SKM-1 treated with dmso at 0.1 percent for 144 hours (cell line): ENCODE measurements at regions not wholly inside any gene's neighbourhood (a gene's known extent, or its start where the extent isn't known, plus 50 kb on each side); places are given as distances from the start of the nearest gene placed in this dataset.

Experiments
- DNase-seq: peaks from one replicate; lab custom pipeline; 2025; ENCODE audit not compliant: unreplicated experiment; lab: John Stamatoyannopoulos, UW

DNA sequence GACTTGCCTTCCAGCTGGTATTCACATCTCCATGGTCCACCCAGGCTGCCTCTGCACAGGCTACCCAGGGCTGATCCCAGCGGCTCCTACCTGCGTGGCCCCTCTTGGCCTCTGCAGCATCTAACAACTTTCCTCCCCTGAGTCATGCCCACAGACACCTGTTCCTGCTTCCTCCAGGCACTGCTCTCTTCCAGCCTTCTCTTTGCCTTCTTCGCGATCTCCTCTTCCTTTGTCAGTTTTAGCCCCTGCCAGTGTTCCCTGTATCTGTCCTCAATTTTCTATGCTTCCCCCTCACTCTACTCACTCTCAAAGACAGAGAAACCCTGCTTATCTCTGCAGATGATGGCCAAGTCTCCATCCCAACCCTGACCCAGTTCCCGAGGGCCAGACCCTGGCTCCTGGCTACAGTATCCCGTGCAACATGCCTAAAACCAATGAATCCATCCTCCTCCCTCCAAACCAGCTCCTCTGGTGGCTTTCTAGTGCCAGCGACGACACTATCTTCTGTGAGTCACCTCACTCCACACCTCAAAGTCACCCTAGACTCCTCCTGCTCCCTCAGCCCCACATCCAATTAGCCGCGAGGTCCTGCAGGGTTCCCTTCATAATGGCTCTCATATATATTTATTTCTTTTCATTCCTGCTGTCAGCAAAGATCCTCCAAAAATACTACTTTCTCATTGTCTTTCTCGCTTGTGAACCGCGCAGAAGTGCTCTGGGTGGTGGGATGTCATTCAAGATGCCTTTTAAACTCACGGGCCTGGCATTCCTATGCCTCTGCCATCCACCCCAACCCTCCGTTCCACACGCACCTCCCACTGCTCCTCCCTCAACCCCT is 259.2 kb downstream of the TOMM20 start:
- no peak for DNase-seq

DNA sequence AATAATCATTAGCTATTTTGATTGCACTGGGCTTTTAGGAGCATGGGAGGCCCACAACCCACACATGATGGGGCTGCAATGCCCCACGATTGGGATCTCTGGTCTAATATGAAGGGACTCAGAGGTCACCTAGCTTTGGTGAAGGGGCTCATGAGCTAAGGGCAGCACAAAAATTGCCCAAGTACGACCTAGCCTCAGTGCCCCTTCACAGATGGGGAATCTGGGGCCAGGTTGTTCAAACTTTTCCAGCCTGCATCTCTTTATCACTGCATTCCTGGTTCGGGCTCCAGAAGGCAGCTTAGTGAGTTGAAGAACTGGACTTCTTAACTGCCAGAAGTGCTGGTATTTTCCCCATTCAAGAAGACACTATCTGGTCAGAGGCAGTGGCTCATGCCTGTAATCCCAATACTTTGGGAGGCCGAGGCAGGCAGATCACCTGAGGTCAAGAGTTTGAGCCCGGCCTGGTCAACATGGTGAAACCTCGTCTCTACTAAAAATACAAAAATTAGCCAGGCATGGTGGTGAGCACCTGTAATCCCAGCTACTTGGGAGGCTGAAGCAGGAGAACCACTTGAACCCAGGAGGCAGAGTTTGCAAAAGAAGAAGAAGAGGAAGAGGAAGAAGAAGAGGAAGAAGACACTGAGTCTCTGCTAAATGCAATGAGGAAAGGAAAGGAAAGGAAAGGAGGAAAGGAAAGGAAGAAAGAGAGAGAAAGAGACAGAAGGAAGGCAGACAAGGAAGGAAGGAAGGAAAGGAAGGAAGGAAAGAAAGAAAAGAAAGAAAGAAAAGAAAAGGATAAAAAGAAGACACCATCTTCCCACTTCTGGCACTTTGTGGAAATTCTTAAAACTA is 258.5 kb upstream of the IRF2BP2 start:
- no peak for DNase-seq

DNA sequence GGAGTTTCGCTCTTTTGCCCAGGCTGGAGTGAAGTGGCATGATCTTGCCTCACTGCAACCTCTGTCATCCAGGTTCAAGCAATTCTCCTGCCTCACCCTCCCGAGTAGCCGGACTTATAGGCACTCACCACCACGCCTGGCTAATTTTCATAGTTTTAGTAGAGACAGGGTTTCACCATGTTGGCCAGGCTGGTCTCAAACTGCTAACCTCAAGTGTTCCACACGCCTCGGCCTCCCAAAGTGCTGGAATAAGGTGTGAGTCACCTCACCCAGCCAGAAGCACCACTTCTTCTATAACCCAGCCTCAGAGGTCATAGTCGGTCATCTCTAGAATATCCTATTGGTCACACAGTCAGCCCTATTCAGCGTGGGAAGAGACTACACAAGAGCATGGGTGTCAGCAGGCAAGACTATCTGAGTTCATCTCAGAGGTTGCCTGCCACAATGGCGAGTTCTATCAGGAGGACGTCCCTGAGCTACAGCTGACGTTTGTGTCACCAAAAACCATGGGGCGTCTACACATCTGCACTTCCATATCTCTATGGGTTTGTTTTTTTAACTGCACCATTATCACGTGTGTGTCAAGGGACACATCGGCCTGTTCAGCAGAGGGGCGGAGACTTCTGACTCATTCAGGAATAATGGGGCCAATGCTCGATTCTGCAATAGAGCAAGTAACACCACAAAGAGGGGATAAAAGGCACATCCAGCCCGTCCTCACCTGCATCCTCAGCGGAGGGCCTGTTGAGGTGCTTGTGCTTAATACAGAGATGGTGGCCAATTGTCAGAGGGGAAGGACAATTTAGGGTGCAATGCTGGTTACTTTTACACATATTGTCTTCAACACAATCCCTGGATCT is 256.3 kb upstream of the IRF2BP2 start:
- no peak for DNase-seq

DNA sequence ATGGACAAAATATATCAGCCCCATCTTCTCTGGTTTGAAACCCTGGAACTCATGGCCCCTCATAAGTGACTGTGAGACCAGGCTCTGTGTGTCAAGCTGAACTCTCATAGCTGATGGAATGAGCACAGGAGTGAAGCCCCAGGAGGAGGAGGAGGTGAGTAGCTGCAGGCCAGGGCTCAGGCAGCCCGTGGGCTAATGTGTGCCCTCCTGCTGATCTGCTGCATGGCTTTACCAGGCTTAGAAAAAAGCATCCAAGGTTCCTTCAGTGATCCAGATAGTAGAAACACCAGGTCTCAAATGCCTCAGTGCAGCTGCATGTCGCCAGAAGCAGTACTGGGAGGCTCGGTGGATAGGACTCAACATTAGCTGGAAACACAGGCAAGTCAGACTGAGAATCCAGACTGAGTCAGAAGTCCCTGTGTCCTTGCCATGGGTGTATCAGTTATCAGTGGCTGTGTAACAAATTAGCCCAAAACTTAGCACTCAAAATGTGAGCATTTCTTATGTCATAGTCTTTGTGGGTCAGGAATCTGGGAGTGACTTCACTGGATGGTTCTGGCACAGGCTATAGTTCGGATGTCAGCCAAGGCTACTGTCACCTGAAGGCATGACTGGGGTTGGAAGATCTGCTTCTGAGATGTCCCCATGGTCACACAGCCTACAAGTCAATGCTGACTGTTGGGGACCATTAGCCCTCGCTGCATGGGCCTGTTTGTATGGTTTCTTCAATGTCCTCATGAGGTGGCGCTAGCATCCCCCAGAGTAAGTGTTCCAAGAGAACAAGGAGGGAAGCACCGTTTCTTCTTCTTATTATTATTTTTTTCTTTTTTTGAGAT is 255.4 kb upstream of the IRF2BP2 start:
- DNase-seq: no peak

DNA sequence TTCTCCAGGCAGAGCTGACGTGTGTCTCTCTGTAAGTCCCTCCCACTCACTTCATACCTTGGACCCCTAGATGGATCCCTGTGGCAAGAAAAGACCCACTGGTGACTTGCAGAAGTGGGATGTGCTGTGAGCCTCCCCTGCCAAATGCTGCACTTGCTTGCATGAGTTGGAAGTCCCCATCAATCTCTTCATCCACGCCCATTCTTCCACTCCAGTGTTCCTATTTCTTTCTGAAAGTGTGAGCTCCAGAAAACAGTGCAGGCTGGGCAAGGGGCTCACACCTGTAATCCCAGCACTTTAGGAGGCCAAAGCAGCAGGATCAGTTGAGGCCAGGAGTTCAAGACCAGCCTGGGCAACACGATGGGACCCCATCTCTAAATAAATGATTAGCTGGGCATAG is 254.1 kb upstream of the IRF2BP2 start:
- DNase-seq: no peak

DNA sequence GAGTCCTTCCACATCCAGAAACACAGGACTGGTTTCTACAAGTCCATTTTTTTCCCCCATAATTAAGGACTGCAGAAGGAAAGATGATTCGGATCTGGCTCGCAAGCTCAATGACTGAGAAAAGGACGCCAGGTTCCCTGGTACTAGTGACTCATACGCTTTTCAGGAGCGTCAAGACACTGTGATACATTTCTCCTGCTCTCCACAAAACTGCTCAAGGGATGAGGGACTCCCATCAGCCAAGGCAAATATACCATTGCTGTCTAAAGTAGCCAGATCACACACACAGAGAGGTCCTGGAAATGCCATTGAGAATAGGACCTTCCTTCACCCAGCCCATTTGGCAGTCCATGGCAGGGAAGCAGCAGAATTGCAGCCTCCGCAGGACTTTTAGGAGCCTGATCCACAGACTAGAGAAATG is 253.6 kb upstream of the IRF2BP2 start:
- DNase-seq: no peak

DNA sequence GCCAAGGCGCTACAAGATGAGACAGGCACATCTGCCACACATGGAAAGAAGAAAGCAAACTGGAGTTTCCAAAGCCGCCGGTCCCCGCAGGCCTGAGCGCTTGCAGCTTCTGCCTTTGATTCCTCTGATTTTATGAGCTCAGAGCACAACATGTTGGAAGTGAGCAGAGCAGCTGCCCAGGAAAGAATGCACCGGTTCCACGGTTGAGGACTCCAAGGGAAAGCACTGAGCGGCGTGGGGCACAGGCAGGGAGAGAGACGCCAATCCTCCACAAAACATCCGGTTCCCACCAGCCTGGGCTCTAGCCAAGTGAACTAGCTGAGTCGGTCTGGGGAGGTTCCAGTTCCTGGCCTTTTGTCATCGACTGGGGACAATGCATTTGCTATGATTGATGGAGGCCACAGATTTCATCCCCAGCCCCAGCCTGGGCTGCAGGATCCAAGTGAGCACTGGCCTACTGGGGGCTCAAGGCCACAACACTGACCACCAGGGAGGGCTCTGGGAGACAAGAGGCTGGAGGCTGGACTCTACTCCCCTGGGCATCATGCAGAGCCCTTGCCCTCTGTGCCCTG is 253.1 kb upstream of the IRF2BP2 start:
- DNase-seq: no peak

DNA sequence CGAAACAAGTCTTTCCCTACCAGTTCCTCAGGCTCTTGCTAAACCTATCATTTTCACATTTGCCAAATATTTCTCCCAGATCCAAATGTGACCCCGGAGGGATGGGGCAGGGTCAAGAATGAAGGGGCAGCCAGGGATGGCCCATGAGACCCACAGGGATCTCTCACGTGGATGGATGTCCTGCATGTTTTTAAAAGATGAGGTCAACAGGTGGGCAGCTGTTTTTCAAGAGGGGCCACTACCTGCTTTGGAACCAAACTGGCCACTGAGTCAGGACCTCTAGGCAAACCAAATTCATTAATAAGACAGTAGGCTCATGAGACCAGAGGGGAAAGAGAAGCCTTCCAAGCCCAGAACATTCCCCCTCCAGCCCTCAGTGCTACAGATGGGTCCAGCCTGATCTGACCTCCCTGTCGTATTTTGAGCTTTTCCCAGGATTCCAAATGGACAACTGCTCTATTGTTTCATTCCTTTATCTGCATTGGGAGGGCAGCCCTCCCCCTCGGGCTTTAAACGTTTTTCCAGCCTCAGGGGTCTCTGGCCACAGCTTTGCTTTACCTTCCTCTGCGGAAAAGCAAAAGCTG is 252.5 kb upstream of the IRF2BP2 start:
- DNase-seq: no peak

DNA sequence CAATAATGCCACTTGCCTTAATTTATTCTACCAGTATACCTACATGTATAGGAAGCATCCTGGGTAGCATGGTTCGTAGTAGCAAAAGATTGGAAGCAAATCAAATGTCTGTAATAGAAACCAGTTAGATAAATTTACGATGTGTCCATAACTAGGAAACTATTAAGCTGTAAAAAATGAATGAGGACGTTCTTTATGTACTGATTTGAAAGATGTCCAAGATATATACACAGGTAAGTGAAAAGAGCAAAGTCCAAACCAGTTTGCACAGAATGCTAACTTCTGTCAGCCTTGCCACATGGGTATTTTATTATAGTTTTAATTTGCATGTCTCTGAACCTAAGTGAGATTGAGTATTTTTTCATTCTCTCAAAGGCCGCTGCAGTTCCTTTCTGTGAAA is 251.8 kb upstream of the IRF2BP2 start:
- DNase-seq: no peak

DNA sequence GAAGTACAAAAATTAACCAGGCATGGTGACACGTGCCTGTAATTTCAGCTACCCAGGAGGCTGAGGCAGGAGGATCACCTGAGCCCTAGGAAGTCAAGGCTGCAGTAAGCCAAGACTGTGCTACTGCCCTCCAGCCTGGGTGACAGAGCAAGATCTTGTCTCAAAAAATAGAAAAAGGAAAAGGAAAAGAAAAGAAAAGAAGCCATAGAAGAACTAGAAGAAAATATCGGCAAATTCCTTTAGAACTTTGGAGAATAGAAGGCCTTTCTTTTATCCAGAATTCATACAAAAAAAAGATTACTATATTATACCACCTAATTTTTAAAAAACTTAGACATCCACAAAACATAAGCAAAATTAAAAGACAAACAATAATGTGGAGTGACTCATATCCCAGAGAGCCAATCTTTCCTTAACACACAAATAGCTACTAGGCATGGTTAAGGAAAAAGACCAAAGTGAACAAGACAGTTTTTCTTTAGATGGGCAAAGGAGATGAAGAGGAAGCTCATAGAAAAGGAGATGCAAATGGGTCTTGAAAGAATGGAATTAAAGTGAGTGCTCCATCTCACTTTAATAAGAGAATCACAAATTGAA is 251.1 kb upstream of the IRF2BP2 start:
- DNase-seq: no peak

DNA sequence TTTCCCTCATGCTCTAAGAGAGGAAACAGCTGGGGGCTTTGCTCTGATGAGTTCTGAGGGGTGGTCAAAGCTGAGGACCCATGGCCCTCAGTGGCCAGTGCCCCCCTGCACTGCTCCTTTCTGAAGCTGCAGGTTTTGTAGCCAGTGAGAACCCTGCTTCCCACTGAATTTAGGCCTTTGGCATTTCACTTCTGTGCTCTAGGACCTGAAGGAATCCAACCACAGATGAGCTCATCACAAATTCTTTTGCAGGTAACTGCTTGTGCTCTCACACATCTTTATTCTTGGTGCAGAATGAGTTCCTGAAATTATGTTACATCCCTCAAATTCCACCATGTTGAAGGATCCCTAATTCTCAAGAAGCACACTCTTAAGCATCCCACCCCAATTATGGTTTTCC is 248.7 kb upstream of the IRF2BP2 start:
- DNase-seq: no peak

DNA sequence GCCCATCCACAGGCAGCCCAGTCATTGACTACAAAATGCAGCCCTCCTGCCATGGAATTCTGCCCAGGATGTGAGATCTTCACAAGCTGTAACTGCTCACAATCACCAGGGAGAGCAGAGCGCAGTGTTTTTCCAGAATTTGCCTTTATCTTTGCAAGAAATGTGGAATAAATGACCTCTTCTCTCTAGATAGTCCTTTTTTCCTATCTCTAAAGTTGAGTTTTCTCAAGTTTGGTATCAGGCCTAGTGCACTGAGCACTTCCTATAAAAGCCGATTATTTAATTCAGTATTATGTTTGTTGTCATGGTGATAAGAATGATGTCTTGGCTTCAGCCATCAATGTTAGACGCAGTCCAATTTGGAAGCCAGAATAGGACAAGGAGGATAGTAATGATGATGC is 246.9 kb upstream of the IRF2BP2 start:
- no peak for DNase-seq

DNA sequence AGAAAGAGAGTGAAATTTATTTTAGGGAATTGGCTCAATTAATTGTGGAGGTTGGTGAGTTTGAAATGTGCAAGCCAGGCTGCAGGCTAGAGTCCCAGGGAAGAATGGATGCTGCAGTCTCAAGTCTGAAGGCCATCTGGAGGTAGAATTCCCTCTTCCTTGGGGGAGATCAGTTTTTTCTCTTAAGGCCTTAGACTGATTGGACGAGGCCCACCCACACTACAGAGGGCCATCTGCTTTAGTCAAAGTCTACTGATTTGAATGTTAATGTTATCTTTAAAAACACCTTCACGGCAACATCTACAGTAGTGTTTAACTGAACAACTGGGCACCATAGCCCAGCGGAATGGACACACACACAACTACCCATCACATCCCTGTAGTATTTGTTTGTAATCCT is 245.9 kb upstream of the IRF2BP2 start:
- DNase-seq: no peak

DNA sequence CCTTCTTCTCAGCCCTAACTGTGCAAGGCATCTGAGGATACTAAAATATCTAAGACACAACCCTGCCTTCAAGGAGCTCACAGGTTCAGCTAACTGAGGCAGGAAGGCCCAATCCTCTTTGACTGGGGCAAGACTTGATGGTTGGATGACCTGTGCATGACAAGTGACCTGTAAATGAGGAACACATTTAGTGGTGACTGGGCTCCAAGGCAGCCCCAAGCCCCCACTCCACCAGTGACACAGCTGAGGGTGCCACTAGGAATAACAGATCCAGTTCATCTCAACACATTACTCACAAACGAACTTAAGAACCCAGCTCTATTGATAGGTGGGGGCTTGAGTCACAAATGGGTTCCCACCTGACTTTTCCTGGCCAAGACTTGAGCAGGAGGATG is 244.7 kb upstream of the IRF2BP2 start:
- no peak for DNase-seq

DNA sequence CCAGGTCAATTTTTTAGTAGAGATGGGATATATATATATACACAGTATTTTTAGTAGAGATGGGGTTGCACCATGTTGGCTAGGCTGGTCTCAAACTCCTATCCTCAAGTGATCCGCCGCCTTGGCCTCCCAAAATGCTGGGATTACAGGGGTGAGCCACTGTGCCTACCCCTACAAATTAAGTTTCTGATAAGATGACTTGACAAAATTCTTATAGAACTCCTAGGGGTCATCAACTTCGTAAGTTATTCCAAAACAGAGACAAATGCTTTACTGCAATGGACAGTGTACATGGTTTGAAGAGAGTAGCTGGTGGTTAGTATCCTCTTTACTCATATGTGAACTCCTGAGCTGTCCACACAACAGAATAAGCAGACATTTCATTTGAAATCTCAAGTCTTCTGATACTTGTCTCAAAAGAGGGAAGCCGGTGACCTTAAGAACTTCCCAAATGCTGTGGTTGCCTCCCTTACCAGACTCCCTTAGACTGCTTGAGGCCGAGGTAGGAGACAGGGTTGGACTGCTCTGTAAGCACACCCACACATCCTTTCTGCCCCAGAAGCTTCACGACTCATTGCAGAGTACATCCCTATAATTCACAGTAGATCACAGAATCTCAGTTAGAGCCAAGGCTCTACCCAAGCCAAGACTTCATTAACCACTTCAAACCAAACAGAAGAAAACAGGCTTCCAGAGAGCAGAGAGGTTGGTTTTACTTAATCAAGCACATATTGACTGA is 244.1 kb upstream of the IRF2BP2 start:
- peak; percentile 89 for DNase-seq

DNA sequence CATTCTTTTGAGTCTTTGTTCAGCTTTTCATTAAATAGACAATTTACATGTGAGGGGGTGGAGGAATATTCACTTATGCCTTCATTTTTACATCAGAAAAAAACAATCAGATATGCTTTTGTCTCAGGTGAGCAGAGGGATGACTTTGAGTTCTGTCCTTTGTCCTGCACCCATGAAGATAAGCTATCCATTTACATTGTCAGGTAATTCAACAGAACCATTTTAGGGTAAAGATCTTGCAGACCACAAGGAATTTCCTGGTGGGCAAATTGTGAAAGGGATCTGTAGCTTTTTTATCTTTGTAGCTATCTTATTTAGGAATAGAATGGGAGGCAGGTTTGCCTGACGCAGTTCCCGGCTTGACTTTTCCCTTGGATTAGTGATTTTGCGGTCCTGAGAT is 242.7 kb upstream of the IRF2BP2 start:
- DNase-seq: no peak

DNA sequence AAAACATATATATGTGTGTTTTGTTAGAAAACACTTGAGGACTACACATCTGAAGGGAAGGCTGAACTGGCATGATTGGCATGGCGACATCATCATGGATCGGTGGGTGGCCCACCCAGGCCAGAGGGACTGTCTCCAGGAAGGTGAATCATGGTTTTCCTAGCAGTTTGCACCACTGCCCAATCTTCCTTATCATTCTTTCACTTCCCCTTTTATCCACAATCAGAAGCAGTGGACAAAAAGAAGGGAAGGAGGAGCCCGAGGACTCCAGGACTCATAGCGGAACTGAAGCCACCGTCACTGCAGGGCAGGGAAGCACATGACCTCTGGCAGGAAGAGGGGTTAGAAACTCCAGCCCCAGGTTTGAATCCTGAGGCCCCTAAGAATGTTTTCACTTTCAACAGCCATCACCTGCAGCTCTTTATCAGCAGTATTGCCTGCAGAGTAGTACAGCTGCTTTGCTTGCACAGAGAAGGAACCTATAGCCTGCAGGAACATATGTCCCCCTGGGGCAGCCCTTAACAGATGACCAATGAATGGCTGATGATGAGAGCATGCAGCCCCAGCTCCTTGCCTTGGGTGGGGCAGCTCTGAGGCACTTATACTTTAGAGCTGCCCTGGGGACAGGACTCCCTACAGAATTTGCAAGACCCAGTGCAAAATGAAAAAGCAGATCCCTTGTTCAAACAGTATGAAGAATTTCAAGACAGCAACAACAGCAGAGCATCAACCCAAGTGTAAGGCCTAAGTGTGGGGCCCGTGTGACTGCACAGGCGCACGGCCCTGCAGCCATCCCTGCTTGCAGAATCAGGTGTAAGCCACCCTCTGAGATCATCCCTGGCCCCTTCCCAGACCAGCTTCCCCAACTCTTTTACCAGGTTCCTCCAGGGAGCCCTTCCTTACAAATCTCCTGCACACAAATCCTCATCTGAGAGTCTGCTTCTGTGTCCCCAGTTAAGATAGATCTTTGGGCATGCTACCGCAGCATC is 241.8 kb upstream of the IRF2BP2 start:
- DNase-seq: peak; percentile 78
